PC-3 (cell line): ENCODE measurements at regions not wholly inside any gene's neighbourhood (a gene's known extent, or its start where the extent isn't known, plus 50 kb on each side); places are given as distances from the start of the nearest gene placed in this dataset.

ENCODE experiments used
- ATAC-seq: fragments of 200-7000 bp; cut with Tn5 transposase; 2 replicates; pipeline ENCODE4 v1.9.1; 2020; ENCODE audit warnings: mild to moderate bottlenecking, moderate library complexity
- BruUV-seq: library from RNA; stranded (reverse); fragments of 400-500 nt; replicated peaks from 2 replicates; lab custom pipeline; 2021; lab: Mats Ljungman, UMichigan
- CTCF ChIA-PET: fragments of 300-600 bp; sonication (Branson Sonifier 250); formaldehyde crosslinking; loops from one replicate; lab custom pipeline; 2022; ENCODE audit warnings: antibody characterized with exemption; lab: Charles Lee
- POLR2A ChIA-PET: fragments of 300-600 bp; sonication (Branson Sonifier 250); formaldehyde crosslinking; loops from one replicate; lab custom pipeline; 2022; ENCODE audit warnings: antibody characterized with exemption; ENCODE audit not compliant: unreplicated experiment; lab: Charles Lee
- DNase-seq: peaks from one replicate; pipeline ENCODE4 v3.0.0-alpha.2; 2015
- H2AFZ ChIP-seq: fragments of 300-600 bp; sonication (generic); 2 replicates; pipeline ENCODE4 v1.6.0; 2016; ENCODE audit warnings: antibody characterized with exemption, low read length
- H3F3A ChIP-seq: fragments of 300-600 bp; sonication (generic); one replicate; pipeline ENCODE4 v1.6.0; 2017; ENCODE audit warnings: antibody characterized with exemption, low read length, control low read depth, mild to moderate bottlenecking; ENCODE audit not compliant: unreplicated experiment
- H3K27ac ChIP-seq: fragments of 300-600 bp; sonication (generic); 2 replicates; pipeline ENCODE4 v1.5.1; 2016; ENCODE audit warnings: mild to moderate bottlenecking, low read length
- H3K27me3 ChIP-seq: fragments of 300-600 bp; sonication (generic); 2 replicates; pipeline ENCODE4 v1.6.1; 2016; ENCODE audit warnings: low read length, mixed read lengths
- H3K36me3 ChIP-seq: fragments of 300-600 bp; sonication (generic); 2 replicates; pipeline ENCODE4 v1.6.1; 2016; ENCODE audit warnings: low read depth, mixed run types, low read length, mixed read lengths
- H3K4me1 ChIP-seq: fragments of 300-600 bp; sonication (generic); 2 replicates; pipeline ENCODE4 v1.5.1; 2016; ENCODE audit warnings: low read length; ENCODE audit not compliant: insufficient read depth
- H3K4me2 ChIP-seq: fragments of 300-600 bp; sonication (generic); 2 replicates; pipeline ENCODE4 v1.6.0; 2016; ENCODE audit warnings: low read length
- H3K4me3 ChIP-seq: fragments of 300-600 bp; sonication (generic); 2 replicates; pipeline ENCODE4 v1.5.1; 2016; ENCODE audit warnings: mild to moderate bottlenecking, low read length, mixed read lengths
- H3K79me2 ChIP-seq: fragments of 300-600 bp; sonication (generic); 2 replicates; pipeline ENCODE4 v1.6.1; 2017; ENCODE audit warnings: low read length, mixed read lengths
- H3K9ac ChIP-seq: fragments of 300-600 bp; sonication (generic); 2 replicates; pipeline ENCODE4 v1.6.0; 2016; ENCODE audit warnings: mild to moderate bottlenecking, low read length
- H3K9me2 ChIP-seq: fragments of 300-600 bp; sonication (generic); replicated peaks from 2 replicates; pipeline ENCODE4 v1.6.1; 2016; ENCODE audit warnings: mixed run types, low read length, mixed read lengths
- H3K9me3 ChIP-seq: fragments of 300-600 bp; sonication (generic); 2 replicates; pipeline ENCODE4 v1.6.1; 2016; ENCODE audit warnings: low read length, mixed read lengths
- H4K20me1 ChIP-seq: fragments of 300-600 bp; sonication (generic); 2 replicates; pipeline ENCODE4 v1.6.1; 2016; ENCODE audit warnings: low read length, mixed read lengths
- CTCF ChIP-seq: fragments of 300-600 bp; sonication (generic); conservative IDR thresholded peaks from 2 replicates; pipeline ENCODE4 v1.5.1; 2017; ENCODE audit warnings: antibody characterized with exemption, low read depth, mild to moderate bottlenecking, low read length
- EZH2 ChIP-seq: fragments of 300-600 bp; sonication (generic); IDR thresholded peaks from one replicate; pipeline ENCODE4 v1.6.1; 2017; ENCODE audit warnings: antibody characterized with exemption, mild to moderate bottlenecking, low read length; ENCODE audit not compliant: unreplicated experiment
- EZH2phosphoT487 ChIP-seq: fragments of 300-600 bp; sonication (generic); IDR thresholded peaks from 2 replicates; pipeline ENCODE4 v1.6.1; 2018; ENCODE audit warnings: mild to moderate bottlenecking, antibody characterized with exemption, low read length, borderline replicate concordance
- intact Hi-C: fragments of 100-400 bp; cut with micrococcal nuclease; formaldehyde crosslinking; loops from 2 replicates; pipeline ENCODE4 v1.9.0; 2023

GRCh38 chr4:129248621-129249020 is 152.7 kb downstream of the C4orf33 start:
- Histone ChIP-seq H3K9ac (no peak overlapping the region), H4K20me1 (no peaks in the 10 kb centered on the region), H3K36me3 (no peaks in the 10 kb centered on the region), H3K79me2 (no peaks in the 10 kb centered on the region), H3K4me2 (no peak overlapping the region), H3K27me3 (no peaks in the 10 kb centered on the region), H3K9me2 (no peaks in the 10 kb centered on the region), H2AFZ (no peak overlapping the region), H3K27ac (no peak overlapping the region), H3F3A (no peaks in the 10 kb centered on the region), H3K9me3 (no peaks in the 10 kb centered on the region), H3K4me3 (no peak overlapping the region), H3K4me1 (no peaks in the 10 kb centered on the region)
- intact Hi-C loops = no loop called here
- DNase-seq (peak; percentile 10), ATAC-seq (peak; percentile 70)
- POLR2A ChIA-PET = no interaction called here
- no peak for TF ChIP-seq EZH2phosphoT487
- no peak for TF ChIP-seq EZH2
- TF ChIP-seq CTCF = no peak
- no TSS peak for BruUV-seq
- CTCF ChIA-PET = no interaction called here

GRCh38 chr4:129254126-129254525 is 158.2 kb downstream of the C4orf33 start:
- DNase-seq (no peak), ATAC-seq (no peak)
- Histone ChIP-seq H3F3A (no peaks in the 10 kb centered on the region), H3K27me3 (no peaks in the 10 kb centered on the region), H4K20me1 (no peaks in the 10 kb centered on the region), H3K9me2 (no peaks in the 10 kb centered on the region), H3K27ac (no peak overlapping the region), H3K4me2 (no peak overlapping the region), H3K36me3 (no peaks in the 10 kb centered on the region), H2AFZ (no peak overlapping the region), H3K9me3 (no peaks in the 10 kb centered on the region), H3K9ac (no peak overlapping the region), H3K4me1 (no peaks in the 10 kb centered on the region), H3K79me2 (no peaks in the 10 kb centered on the region), H3K4me3 (no peak overlapping the region)
- POLR2A ChIA-PET = no interaction called here
- intact Hi-C loops = no loop called here
- TF ChIP-seq EZH2 = no peak
- TF ChIP-seq CTCF = no peak
- TF ChIP-seq EZH2phosphoT487 = no peak
- CTCF ChIA-PET = no interaction called here
- no TSS peak for BruUV-seq

GRCh38 chr4:129254526-129254925 is 158.6 kb downstream of the C4orf33 start:
- ATAC-seq (no peak), DNase-seq (no peak)
- ChIA-PET CTCF (no interaction called here), POLR2A (no interaction called here)
- intact Hi-C loops = no loop called here
- H3K4me2 ChIP-seq = no peak overlapping the region
- H2AFZ ChIP-seq = no peak overlapping the region
- H4K20me1 ChIP-seq = no peaks in the 10 kb centered on the region
- H3F3A ChIP-seq = no peaks in the 10 kb centered on the region
- no peak overlapping the region for H3K9ac ChIP-seq
- no TSS peak for BruUV-seq
- no peak overlapping the region for H3K27ac ChIP-seq
- no peaks in the 10 kb centered on the region for H3K9me2 ChIP-seq
- H3K9me3 ChIP-seq = no peaks in the 10 kb centered on the region
- no peaks in the 10 kb centered on the region for H3K27me3 ChIP-seq
- H3K36me3 ChIP-seq = no peaks in the 10 kb centered on the region
- no peak overlapping the region for H3K4me3 ChIP-seq
- TF ChIP-seq EZH2 (no peak), CTCF (no peak), EZH2phosphoT487 (no peak)
- H3K4me1 ChIP-seq = no peaks in the 10 kb centered on the region
- H3K79me2 ChIP-seq = no peaks in the 10 kb centered on the region
